ENCODE measurements at regions not wholly inside any gene's neighbourhood (a gene's known extent, or its start where the extent isn't known, plus 50 kb on each side); places are given as distances from the start of the nearest gene placed in this dataset.
A peak's percentile ranks its signal among the peaks of the same experiment; 100 is the strongest.
"Not testable (repeated sequence)": the region's sequence is repeated elsewhere in the genome, so short reads cannot be mapped to it uniquely, and the experiment has no call there.

DNA sequence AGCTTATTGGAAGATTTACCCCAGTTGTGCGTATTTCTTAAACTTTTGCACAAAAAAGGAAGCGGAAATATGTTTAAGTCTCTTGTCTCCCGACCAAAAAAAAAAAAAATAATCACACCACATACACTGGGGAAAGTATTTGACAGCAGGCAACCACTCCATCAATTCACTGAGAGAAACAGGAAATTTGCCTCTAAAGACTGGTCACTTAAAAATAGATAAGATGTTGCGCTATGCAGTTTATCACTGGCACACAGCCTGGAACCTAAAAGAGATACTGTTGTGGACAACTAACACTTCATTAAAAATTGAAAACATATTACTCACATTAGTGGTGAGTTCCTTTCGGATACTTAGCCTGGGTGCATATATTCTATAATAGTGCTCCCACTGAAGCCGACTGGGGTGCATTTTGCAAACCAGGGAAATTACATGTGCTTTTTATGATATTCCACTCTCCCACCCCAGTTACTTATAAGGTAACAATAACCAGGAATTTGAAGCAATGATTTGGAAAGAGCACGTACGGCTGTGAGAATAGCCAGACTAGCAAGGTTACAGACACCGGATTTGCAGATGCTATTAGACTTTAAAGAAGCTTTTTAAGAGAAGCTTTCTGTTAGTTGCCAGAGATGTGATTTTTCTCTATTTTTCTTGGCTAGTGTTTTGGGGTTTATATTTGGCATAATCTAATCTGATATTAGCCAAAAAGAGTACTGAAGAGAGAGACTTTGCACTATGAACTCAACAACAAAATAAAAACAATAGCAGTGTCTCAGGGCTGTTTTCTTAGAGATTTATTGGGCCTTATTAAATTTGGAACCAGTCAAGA is 311.5 kb downstream of the NOVA1 start:
- Mint-ChIP-seq H3K27me3 (ENCODE audit: low read depth) (no peaks in the 10 kb centered on the region), H3K4me3 (no peak overlapping the region), H3K27ac (no peak overlapping the region), H3K9me3 (peaks cover 8% of the 10 kb centered on the region), H3K36me3 (ENCODE audit: low read depth) (no peaks in the 10 kb centered on the region), H3K4me1 (ENCODE audit: low read depth) (no peaks in the 10 kb centered on the region)
- intact Hi-C loops (cut with micrococcal nuclease), result no loop called here
- CTCF ChIA-PET, result no interaction called here
- no peak for DNase-seq

GRCh38 chr14:26282578-26282977 is 315.3 kb downstream of the NOVA1 start:
- DNase-seq, result no peak
- Mint-ChIP-seq H3K27me3 (ENCODE audit: low read depth) (no peaks in the 10 kb centered on the region), H3K9me3 (peaks cover 9% of the 10 kb centered on the region), H3K36me3 (ENCODE audit: low read depth) (no peaks in the 10 kb centered on the region), H3K4me1 (ENCODE audit: low read depth) (no peaks in the 10 kb centered on the region), H3K4me3 (no peak overlapping the region), H3K27ac (no peak overlapping the region)
- intact Hi-C loops (cut with micrococcal nuclease), result no loop called here
- CTCF ChIA-PET, result no interaction called here

DNA sequence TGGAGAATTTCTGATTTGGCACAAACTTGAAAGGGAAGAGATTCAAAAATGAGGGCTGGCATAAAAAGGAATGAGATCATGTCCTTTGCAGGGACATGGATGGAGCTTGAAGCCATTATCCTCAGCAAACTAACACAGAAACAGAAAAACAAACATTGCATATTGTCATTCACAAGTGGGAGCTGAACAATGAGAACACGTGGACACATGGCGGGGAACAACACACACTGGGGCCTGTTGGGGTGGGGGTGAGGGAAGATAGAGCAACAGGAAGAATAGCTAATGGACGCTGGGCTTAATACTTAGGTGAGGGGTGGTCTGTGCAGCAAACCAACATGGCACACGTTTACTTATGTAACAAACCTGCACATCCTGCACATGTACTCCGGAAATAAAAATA is 315.8 kb downstream of the NOVA1 start:
- H3K36me3 Mint-ChIP-seq (ENCODE audit: low read depth); H3K4me1 Mint-ChIP-seq (ENCODE audit: low read depth); H3K4me3 Mint-ChIP-seq; intact Hi-C loops (cut with micrococcal nuclease); H3K9me3 Mint-ChIP-seq; DNase-seq; H3K27me3 Mint-ChIP-seq (ENCODE audit: low read depth); CTCF ChIA-PET; H3K27ac Mint-ChIP-seq: not testable (repeated sequence)

DNA sequence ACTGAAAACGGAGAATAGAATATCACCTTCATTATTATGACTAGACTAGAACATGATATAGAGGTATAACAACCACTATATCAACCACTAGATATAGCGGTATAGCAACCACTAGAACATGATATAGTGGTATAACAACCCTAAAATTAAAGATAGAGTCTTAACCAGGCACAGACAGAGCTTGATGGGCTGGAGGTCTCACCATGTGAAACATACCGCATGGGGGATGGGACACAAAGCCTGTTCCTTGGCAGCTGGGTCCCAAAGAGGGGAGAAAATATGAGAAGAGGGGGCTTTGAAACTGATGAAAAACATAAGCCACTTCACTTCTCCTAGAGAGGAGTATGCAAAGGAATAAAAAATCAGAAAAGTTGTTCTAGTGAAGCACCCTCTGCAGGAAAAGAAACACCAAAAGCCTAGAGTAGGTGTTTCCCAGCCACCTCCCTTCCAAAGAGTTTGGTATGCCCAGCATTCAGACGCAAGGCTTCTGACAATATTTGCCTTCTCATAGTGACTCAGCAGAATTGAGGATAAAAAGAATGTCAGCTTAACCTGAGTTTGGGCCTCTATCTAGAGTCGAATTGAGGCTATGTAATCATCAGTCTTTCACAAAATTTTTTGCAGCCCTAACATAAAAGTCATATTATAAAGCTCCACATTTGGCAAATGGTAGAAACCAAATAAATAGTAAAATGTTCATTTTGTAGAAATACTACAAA is 316.4 kb downstream of the NOVA1 start:
- intact Hi-C loops (cut with micrococcal nuclease), result no loop called here
- CTCF ChIA-PET, result no interaction called here
- Mint-ChIP-seq H3K36me3 (ENCODE audit: low read depth) (no peaks in the 10 kb centered on the region), H3K27ac (no peak overlapping the region), H3K4me1 (ENCODE audit: low read depth) (no peaks in the 10 kb centered on the region), H3K4me3 (no peak overlapping the region), H3K9me3 (peaks cover 9% of the 10 kb centered on the region), H3K27me3 (ENCODE audit: low read depth) (no peaks in the 10 kb centered on the region)
- DNase-seq, result no peak

- H3K27me3 Mint-ChIP-seq (ENCODE audit: low read depth), result no peaks in the 10 kb centered on the region
- H3K9me3 Mint-ChIP-seq, result peaks cover 5% of the 10 kb centered on the region
- DNase-seq, result no peak
- no peak overlapping the region for H3K27ac Mint-ChIP-seq
- intact Hi-C loops (cut with micrococcal nuclease), result no loop called here
- no peak overlapping the region for H3K4me3 Mint-ChIP-seq
- H3K4me1 Mint-ChIP-seq (ENCODE audit: low read depth), result no peaks in the 10 kb centered on the region
- CTCF ChIA-PET, result no interaction called here
- no peaks in the 10 kb centered on the region for H3K36me3 Mint-ChIP-seq (ENCODE audit: low read depth)
These were observed 321.1 kb downstream of the NOVA1 start for GRCh38 chr14:26276757-26277156.

DNA sequence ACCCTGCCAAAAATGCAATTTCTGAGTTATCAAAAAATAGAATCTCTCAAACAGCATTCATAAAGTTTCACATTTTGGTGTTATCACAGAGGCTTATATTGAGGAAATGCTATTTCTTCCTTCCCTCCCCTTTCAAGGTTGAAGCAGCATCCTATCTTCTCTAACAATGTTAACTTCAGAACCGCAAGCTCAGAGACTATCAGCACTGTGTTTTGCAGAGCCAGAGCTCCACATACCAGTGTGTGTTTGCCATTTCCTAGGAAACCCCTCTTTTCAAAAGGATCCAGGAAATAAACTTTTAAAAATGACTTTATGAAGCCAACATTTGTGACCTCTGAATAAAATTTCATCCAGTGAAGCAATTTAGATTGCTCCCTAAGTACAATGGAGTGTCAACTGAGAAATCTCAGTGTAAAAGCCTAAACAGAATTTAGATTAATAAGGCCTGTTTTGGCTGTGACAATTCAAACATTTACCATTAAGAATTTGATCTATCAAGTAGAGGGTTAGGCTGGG is 332.6 kb downstream of the NOVA1 start:
- intact Hi-C loops (cut with micrococcal nuclease), result no loop called here
- peaks cover 2% of the 10 kb centered on the region for H3K36me3 Mint-ChIP-seq (ENCODE audit: low read depth)
- H3K4me1 Mint-ChIP-seq (ENCODE audit: low read depth), result no peaks in the 10 kb centered on the region
- peaks cover 16% of the 10 kb centered on the region for H3K9me3 Mint-ChIP-seq
- H3K27ac Mint-ChIP-seq, result no peak overlapping the region
- no peak for DNase-seq
- no peak overlapping the region for H3K4me3 Mint-ChIP-seq
- CTCF ChIA-PET, result no interaction called here
- H3K27me3 Mint-ChIP-seq (ENCODE audit: low read depth), result no peaks in the 10 kb centered on the region

- peaks cover 12% of the 10 kb centered on the region for H3K9me3 Mint-ChIP-seq
- CTCF ChIA-PET, result no interaction called here
- no peak for DNase-seq
- no peaks in the 10 kb centered on the region for H3K27me3 Mint-ChIP-seq (ENCODE audit: low read depth)
- no peaks in the 10 kb centered on the region for H3K4me1 Mint-ChIP-seq (ENCODE audit: low read depth)
- peaks cover 2% of the 10 kb centered on the region for H3K36me3 Mint-ChIP-seq (ENCODE audit: low read depth)
- no peak overlapping the region for H3K4me3 Mint-ChIP-seq
- H3K27ac Mint-ChIP-seq, result no peak overlapping the region
- intact Hi-C loops (cut with micrococcal nuclease), result no loop called here
These were observed 336.3 kb downstream of the NOVA1 start for GRCh38 chr14:26261368-26262122.

GRCh38 chr14:26255213-26255612 is 342.6 kb downstream of the NOVA1 start:
- intact Hi-C loops (cut with micrococcal nuclease), result no loop called here
- H3K36me3 Mint-ChIP-seq (ENCODE audit: low read depth), result no peaks in the 10 kb centered on the region
- peaks cover 10% of the 10 kb centered on the region for H3K9me3 Mint-ChIP-seq
- no peaks in the 10 kb centered on the region for H3K27me3 Mint-ChIP-seq (ENCODE audit: low read depth)
- no peak overlapping the region for H3K4me3 Mint-ChIP-seq
- no peaks in the 10 kb centered on the region for H3K4me1 Mint-ChIP-seq (ENCODE audit: low read depth)
- CTCF ChIA-PET, result no interaction called here
- no peak overlapping the region for H3K27ac Mint-ChIP-seq
- DNase-seq, result no peak

DNA sequence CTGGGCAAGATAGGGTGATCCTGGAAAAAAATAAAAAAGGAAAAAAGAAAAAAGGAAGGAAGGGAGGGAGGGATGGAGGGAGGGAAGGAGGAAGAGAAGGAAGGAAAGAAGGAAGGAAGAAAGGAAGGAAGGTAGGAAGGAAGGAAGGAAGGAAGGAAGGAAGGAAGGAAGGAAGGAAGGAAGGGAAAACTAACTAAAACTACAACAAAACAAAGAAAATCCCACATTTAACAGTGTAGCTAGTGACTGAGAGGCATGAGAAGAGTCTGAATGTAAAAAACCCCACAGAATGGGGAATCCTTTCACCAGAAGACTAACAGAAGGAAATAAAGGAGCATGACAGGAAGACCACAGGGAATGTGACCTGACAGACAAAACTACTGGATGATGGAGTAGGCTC is 345.7 kb downstream of the NOVA1 start:
- intact Hi-C loops (cut with micrococcal nuclease), result no loop called here
- Mint-ChIP-seq H3K4me3 (no peak overlapping the region), H3K4me1 (ENCODE audit: low read depth) (no peaks in the 10 kb centered on the region), H3K9me3 (peaks cover 16% of the 10 kb centered on the region), H3K27me3 (ENCODE audit: low read depth) (no peaks in the 10 kb centered on the region), H3K27ac (no peak overlapping the region), H3K36me3 (ENCODE audit: low read depth) (no peaks in the 10 kb centered on the region)
- CTCF ChIA-PET, result no interaction called here
- DNase-seq, result no peak

DNA sequence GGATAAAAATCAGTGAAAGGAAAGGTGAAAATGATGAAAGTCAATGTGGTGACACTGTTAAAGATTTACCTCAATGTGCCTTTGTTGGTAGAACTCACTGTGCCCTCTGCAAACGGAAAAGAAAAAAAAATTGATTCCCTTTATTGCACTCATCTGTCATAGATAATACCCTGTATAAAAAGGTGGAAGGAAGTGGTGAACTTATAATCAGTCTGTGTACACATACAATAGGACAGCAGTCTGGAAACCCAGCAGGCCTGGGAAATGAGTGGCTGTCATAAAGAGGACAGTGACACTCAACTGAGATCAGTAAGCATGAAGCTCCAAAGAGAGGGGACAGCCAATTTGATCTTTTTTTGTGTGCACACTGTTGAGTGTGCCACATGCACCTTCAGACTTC is 364.7 kb downstream of the NOVA1 start:
- Mint-ChIP-seq H3K4me3 (no peak overlapping the region), H3K27me3 (ENCODE audit: low read depth) (no peaks in the 10 kb centered on the region), H3K9me3 (peaks cover 4% of the 10 kb centered on the region), H3K27ac (peak overlapping the region; percentile 16), H3K36me3 (ENCODE audit: low read depth) (no peaks in the 10 kb centered on the region), H3K4me1 (ENCODE audit: low read depth) (no peaks in the 10 kb centered on the region)
- intact Hi-C loops (cut with micrococcal nuclease), result no loop called here
- DNase-seq, result no peak
- CTCF ChIA-PET, result no interaction called here

GRCh38 chr14:26218861-26219260 is 379.0 kb downstream of the NOVA1 start:
- Mint-ChIP-seq H3K36me3 (ENCODE audit: low read depth) (no peaks in the 10 kb centered on the region), H3K4me1 (ENCODE audit: low read depth) (no peaks in the 10 kb centered on the region), H3K9me3 (peaks cover 3% of the 10 kb centered on the region), H3K4me3 (no peak overlapping the region), H3K27me3 (ENCODE audit: low read depth) (no peaks in the 10 kb centered on the region), H3K27ac (no peak overlapping the region)
- DNase-seq, result no peak
- CTCF ChIA-PET, result no interaction called here
- intact Hi-C loops (cut with micrococcal nuclease), result no loop called here

DNA sequence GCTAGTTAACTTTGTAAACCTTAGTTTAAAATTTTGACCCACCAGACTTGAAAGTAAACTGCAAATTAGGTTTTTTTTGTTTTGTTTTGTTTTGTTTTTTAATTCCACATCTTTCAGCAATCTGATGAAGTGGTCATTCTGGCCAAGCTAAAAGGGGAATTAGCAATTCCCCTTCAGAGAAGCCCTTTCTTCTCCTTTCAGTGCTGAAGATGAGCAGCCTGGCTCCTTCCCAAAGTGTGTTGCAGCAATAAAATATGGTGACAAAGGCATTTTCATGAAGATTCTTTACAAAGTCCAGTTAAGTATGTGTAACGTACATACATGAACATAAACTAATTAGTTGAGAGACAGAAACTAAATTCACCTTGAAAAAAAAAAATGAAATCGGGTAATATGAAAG is 380.1 kb downstream of the NOVA1 start:
- Mint-ChIP-seq H3K36me3 (ENCODE audit: low read depth) (no peaks in the 10 kb centered on the region), H3K4me3 (no peak overlapping the region), H3K9me3 (peaks cover 3% of the 10 kb centered on the region), H3K4me1 (ENCODE audit: low read depth) (no peaks in the 10 kb centered on the region), H3K27me3 (ENCODE audit: low read depth) (no peaks in the 10 kb centered on the region), H3K27ac (no peak overlapping the region)
- intact Hi-C loops (cut with micrococcal nuclease), result no loop called here
- CTCF ChIA-PET, result no interaction called here
- DNase-seq, result no peak

All from activated naive CD4-positive, alpha-beta T cell treated with anti-CD3 and anti-CD28 coated beads for 36 hours (primary cell).